RWPE2 (cell line): ENCODE measurements at regions not wholly inside any gene's neighbourhood (a gene's known extent, or its start where the extent isn't known, plus 50 kb on each side); places are given as distances from the start of the nearest gene placed in this dataset.

Experiments used
- ATAC-seq: fragments of 200-7000 bp; cut with Tn5 transposase; 3 replicates; pipeline ENCODE4 v1.9.1; 2021; ENCODE audit warnings: low read depth
- DNase-seq: peaks from one replicate; pipeline ENCODE4 v3.0.0-alpha.2; 2020; ENCODE audit warnings: low spot score
- H3K27ac ChIP-seq: fragments of 450-650 bp; 2 replicates; pipeline ENCODE4 v1.5.1; 2017; ENCODE audit warnings: mild to moderate bottlenecking; ENCODE audit not compliant: poor library complexity, severe bottlenecking
- H3K27me3 ChIP-seq: fragments of 250-450 bp; sonication (Bioruptor Pico); 2 replicates; pipeline ENCODE4 v1.5.1; 2021; ENCODE audit warnings: mild to moderate bottlenecking, moderate library complexity; ENCODE audit not compliant: insufficient read depth, poor library complexity, severe bottlenecking
- H3K36me3 ChIP-seq: fragments of 250-450 bp; sonication (Bioruptor Pico); 2 replicates; pipeline ENCODE4 v1.5.1; 2020; ENCODE audit warnings: low read depth, mild to moderate bottlenecking, moderate library complexity
- H3K4me1 ChIP-seq: fragments of 250-450 bp; sonication (Bioruptor Pico); 2 replicates; pipeline ENCODE4 v1.5.1; 2021; ENCODE audit warnings: mild to moderate bottlenecking, moderate library complexity; ENCODE audit not compliant: insufficient read depth, poor library complexity, severe bottlenecking
- H3K4me3 ChIP-seq: fragments of 250-450 bp; sonication (Bioruptor Pico); 2 replicates; pipeline ENCODE4 v1.5.1; 2021; ENCODE audit warnings: mild to moderate bottlenecking, moderate library complexity; ENCODE audit not compliant: severe bottlenecking
- H3K9me3 ChIP-seq: fragments of 250-450 bp; sonication (Bioruptor Pico); 2 replicates; pipeline ENCODE4 v1.5.1; 2021; ENCODE audit warnings: mild to moderate bottlenecking, moderate library complexity; ENCODE audit not compliant: severe bottlenecking
- TF ChIP-seq, protein P1 (sequence below): fragments of 450-650 bp; IDR thresholded peaks from one replicate; pipeline ENCODE4 v1.5.1; 2017; ENCODE audit warnings: mild to moderate bottlenecking, moderate library complexity; ENCODE audit not compliant: poor library complexity, severe bottlenecking

DNA sequence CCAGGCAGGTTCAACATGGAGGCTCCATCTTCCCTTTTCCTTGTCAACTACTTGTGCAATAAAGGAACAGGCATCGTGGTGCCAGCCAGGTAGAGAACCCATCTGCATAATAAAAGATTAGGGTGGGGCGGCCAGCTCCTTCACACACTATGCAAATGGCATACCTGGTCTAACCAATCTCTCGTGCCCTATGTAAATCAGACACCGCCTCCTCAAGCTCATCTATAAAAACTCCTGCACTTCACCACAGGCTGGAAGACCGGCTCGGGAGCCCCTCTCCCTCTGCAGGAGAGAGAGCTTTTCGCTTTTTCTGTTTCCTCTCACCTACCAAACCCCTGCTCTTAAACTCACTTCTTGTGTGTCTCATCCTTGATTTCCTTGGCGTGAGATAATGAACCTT lies 244.3 kb upstream of the PUM3 start:
- H3K9me3 ChIP-seq, result no peaks in the 10 kb centered on the region
- H3K4me3 ChIP-seq, result no peak overlapping the region
- H3K27ac ChIP-seq, result no peak overlapping the region
- no peaks in the 10 kb centered on the region for H3K27me3 ChIP-seq
- H3K4me1 ChIP-seq, result no peaks in the 10 kb centered on the region
- DNase-seq (no peak), ATAC-seq (no peak)
- TF ChIP-seq, protein P1, sequence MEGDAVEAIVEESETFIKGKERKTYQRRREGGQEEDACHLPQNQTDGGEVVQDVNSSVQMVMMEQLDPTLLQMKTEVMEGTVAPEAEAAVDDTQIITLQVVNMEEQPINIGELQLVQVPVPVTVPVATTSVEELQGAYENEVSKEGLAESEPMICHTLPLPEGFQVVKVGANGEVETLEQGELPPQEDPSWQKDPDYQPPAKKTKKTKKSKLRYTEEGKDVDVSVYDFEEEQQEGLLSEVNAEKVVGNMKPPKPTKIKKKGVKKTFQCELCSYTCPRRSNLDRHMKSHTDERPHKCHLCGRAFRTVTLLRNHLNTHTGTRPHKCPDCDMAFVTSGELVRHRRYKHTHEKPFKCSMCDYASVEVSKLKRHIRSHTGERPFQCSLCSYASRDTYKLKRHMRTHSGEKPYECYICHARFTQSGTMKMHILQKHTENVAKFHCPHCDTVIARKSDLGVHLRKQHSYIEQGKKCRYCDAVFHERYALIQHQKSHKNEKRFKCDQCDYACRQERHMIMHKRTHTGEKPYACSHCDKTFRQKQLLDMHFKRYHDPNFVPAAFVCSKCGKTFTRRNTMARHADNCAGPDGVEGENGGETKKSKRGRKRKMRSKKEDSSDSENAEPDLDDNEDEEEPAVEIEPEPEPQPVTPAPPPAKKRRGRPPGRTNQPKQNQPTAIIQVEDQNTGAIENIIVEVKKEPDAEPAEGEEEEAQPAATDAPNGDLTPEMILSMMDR, result no peak
- H3K36me3 ChIP-seq, result no peaks in the 10 kb centered on the region

GRCh38 chr9:3087697-3088096 lies 243.8 kb upstream of the PUM3 start:
- Histone ChIP-seq H3K4me3 (no peak overlapping the region), H3K27ac (no peak overlapping the region), H3K4me1 (no peaks in the 10 kb centered on the region), H3K36me3 (no peaks in the 10 kb centered on the region), H3K27me3 (no peaks in the 10 kb centered on the region), H3K9me3 (no peaks in the 10 kb centered on the region)
- ATAC-seq, result no peak
- DNase-seq, result no peak
- TF ChIP-seq, protein P1, result no peak

DNA sequence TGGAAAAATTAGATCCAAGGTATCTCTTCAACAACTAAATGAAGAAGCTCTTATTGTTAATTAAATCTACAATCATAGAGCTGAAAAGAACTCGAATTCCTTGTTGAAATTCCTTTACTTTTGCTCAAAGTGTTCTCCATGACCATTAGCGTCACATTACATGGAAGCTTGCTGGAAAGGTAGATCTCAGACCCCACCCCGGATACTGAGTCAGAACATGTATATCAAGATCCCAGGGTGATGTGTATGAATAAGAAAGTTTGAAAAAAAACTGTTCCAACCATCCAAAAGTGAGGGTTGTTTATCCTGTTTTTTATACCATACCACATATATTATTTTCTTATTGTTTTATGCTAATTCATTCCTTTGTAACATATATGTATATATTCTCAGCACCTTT lies 237.1 kb upstream of the PUM3 start:
- DNase-seq (no peak), ATAC-seq (no peak)
- no peak overlapping the region for H3K4me3 ChIP-seq
- no peaks in the 10 kb centered on the region for H3K36me3 ChIP-seq
- H3K4me1 ChIP-seq, result peaks cover 5% of the 10 kb centered on the region
- no peak overlapping the region for H3K27ac ChIP-seq
- TF ChIP-seq, protein P1, result no peak
- H3K27me3 ChIP-seq, result no peaks in the 10 kb centered on the region
- H3K9me3 ChIP-seq, result no peaks in the 10 kb centered on the region

DNA sequence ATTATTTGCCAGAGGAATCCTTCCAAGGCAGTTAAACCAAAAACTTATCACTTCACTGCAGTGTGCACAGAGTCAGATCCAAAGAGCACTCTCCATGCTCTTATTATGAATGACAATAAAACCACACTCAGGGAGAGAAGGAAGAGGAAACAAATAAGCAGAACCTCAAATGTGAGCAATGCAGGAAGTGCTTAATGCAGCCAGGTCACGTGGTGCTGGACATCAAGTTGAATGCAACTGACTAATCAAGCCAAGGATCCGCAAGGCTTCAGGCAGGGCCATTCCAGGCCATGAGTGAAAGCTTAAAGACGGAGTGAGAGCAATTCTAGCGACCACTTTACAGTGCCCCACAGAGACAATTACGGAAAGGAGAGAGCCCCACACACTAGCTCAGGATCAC lies 230.4 kb upstream of the PUM3 start:
- H3K27me3 ChIP-seq, result no peaks in the 10 kb centered on the region
- H3K9me3 ChIP-seq, result no peaks in the 10 kb centered on the region
- DNase-seq (no peak), ATAC-seq (0 out of 3 replicates have a peak, but pooled peaks have one; percentile 23)
- TF ChIP-seq, protein P1, result no peak
- H3K4me3 ChIP-seq, result no peak overlapping the region
- H3K27ac ChIP-seq, result no peak overlapping the region
- H3K4me1 ChIP-seq, result no peaks in the 10 kb centered on the region
- H3K36me3 ChIP-seq, result no peaks in the 10 kb centered on the region

GRCh38 chr9:3066591-3066990 lies 222.7 kb upstream of the PUM3 start:
- DNase-seq (no peak), ATAC-seq (no peak)
- no peak overlapping the region for H3K4me3 ChIP-seq
- H3K9me3 ChIP-seq, result no peaks in the 10 kb centered on the region
- H3K27ac ChIP-seq, result no peak overlapping the region
- no peaks in the 10 kb centered on the region for H3K4me1 ChIP-seq
- H3K36me3 ChIP-seq, result no peaks in the 10 kb centered on the region
- H3K27me3 ChIP-seq, result no peaks in the 10 kb centered on the region
- TF ChIP-seq, protein P1, result no peak
